Large intestine (tissue), 3 donors: ENCODE measurements at regions not wholly inside any gene's neighbourhood (a gene's known extent, or its start where the extent isn't known, plus 50 kb on each side); places are given as distances from the start of the nearest gene placed in this dataset.

Experiments
- DNase-seq, 2 donors: peaks; one replicate each; pipeline versions ENCODE4 v3.0.0 to v3.0.0-alpha.2; 2013
- H3K27ac ChIP-seq: one replicate; pipeline ENCODE4 v1.5.1; 2013; ENCODE audit warnings: low read length
- H3K27me3 ChIP-seq: 2 replicates; pipeline ENCODE4 v1.6.1; 2013; ENCODE audit warnings: low read length; ENCODE audit not compliant: control insufficient read depth, insufficient read depth
- H3K36me3 ChIP-seq: 2 replicates; pipeline ENCODE4 v1.6.1; 2013; ENCODE audit warnings: low read length; ENCODE audit not compliant: control insufficient read depth, insufficient read depth
- H3K4me1 ChIP-seq: one replicate; pipeline ENCODE4 v1.6.1; 2013; ENCODE audit warnings: low read length; ENCODE audit not compliant: control insufficient read depth, insufficient read depth
- H3K4me3 ChIP-seq: one replicate; pipeline ENCODE4 v1.5.1; 2013; ENCODE audit warnings: low read length
- H3K9me3 ChIP-seq: one replicate; pipeline ENCODE4 v1.6.1; 2013; ENCODE audit warnings: mild to moderate bottlenecking, low read depth, low read length, moderate library complexity; ENCODE audit not compliant: control insufficient read depth
- WGBS: methylation state at CpG from one replicate; pipeline ENCODE4 v1.1.5; 2013; ENCODE audit warnings: low lambda C conversion rate; ENCODE audit not compliant: insufficient coverage; 5-methylcytosine and 5-hydroxymethylcytosine counted together

- Histone ChIP-seq H3K9me3 (no peaks in the 10 kb centered on the region), H3K4me3 (no peak overlapping the region), H3K4me1 (no peaks in the 10 kb centered on the region), H3K27me3 (no peaks in the 10 kb centered on the region), H3K36me3 (no peaks in the 10 kb centered on the region), H3K27ac (no peak overlapping the region)
- 100% methylated on average over 1 of the region's 2 CpGs for WGBS
- no peak for DNase-seq
These were observed 287.1 kb downstream of the PPARGC1A start for GRCh38 chr4:23602720-23603119.

GRCh38 chr4:23594125-23594524 is 295.7 kb downstream of the PPARGC1A start:
- Histone ChIP-seq H3K27ac (no peak overlapping the region), H3K27me3 (no peaks in the 10 kb centered on the region), H3K4me1 (no peaks in the 10 kb centered on the region), H3K4me3 (no peak overlapping the region), H3K9me3 (no peaks in the 10 kb centered on the region), H3K36me3 (no peaks in the 10 kb centered on the region)
- DNase-seq, result no peak
- WGBS, result no CpG with 5 or more reads among the region's 3 CpGs

- WGBS, result 92% methylated on average over 1 of the region's 2 CpGs
- DNase-seq, result no peak
- no peaks in the 10 kb centered on the region for H3K4me1 ChIP-seq
- no peak overlapping the region for H3K4me3 ChIP-seq
- H3K36me3 ChIP-seq, result no peaks in the 10 kb centered on the region
- H3K9me3 ChIP-seq, result no peaks in the 10 kb centered on the region
- no peak overlapping the region for H3K27ac ChIP-seq
- no peaks in the 10 kb centered on the region for H3K27me3 ChIP-seq
These were observed 299.4 kb downstream of the PPARGC1A start for GRCh38 chr4:23590431-23590830.

GRCh38 chr4:23584024-23584423 is 305.8 kb downstream of the PPARGC1A start:
- no peaks in the 10 kb centered on the region for H3K27me3 ChIP-seq
- WGBS, result 0% methylated on average over 2 of the region's 3 CpGs
- no peak overlapping the region for H3K27ac ChIP-seq

GRCh38 chr4:23582671-23583070 is 307.2 kb downstream of the PPARGC1A start:
- WGBS, result no CpG with 5 or more reads among the region's 1 CpG
- no peaks in the 10 kb centered on the region for H3K27me3 ChIP-seq
- no peaks in the 10 kb centered on the region for H3K36me3 ChIP-seq
- H3K4me3 ChIP-seq, result no peak overlapping the region
- no peaks in the 10 kb centered on the region for H3K4me1 ChIP-seq
- H3K27ac ChIP-seq, result no peak overlapping the region
- no peak for DNase-seq
- no peaks in the 10 kb centered on the region for H3K9me3 ChIP-seq

More at GRCh38 chr4:23584024-23584423, 305.8 kb downstream of the PPARGC1A start:
- Histone ChIP-seq H3K4me3 (no peak overlapping the region), H3K9me3 (no peaks in the 10 kb centered on the region), H3K36me3 (no peaks in the 10 kb centered on the region), H3K4me1 (no peaks in the 10 kb centered on the region)
- DNase-seq, result no peak

- no peaks in the 10 kb centered on the region for H3K27me3 ChIP-seq
- WGBS, result 100% methylated on average over 3 of the region's 6 CpGs
- no peak for DNase-seq
- H3K27ac ChIP-seq, result no peak overlapping the region
- no peaks in the 10 kb centered on the region for H3K36me3 ChIP-seq
- no peaks in the 10 kb centered on the region for H3K9me3 ChIP-seq
- H3K4me1 ChIP-seq, result no peaks in the 10 kb centered on the region
- no peak overlapping the region for H3K4me3 ChIP-seq
These were observed 310.7 kb downstream of the PPARGC1A start for GRCh38 chr4:23579166-23579565.

GRCh38 chr4:23577398-23577797 is 312.4 kb downstream of the PPARGC1A start:
- H3K4me3 ChIP-seq, result no peak overlapping the region
- no peaks in the 10 kb centered on the region for H3K27me3 ChIP-seq
- H3K9me3 ChIP-seq, result peaks cover 1% of the 10 kb centered on the region
- no peak for DNase-seq
- 73% methylated on average over 3 of the region's 5 CpGs for WGBS
- H3K27ac ChIP-seq, result no peak overlapping the region
- no peaks in the 10 kb centered on the region for H3K36me3 ChIP-seq
- H3K4me1 ChIP-seq, result no peaks in the 10 kb centered on the region

GRCh38 chr4:23572382-23572781 is 317.5 kb downstream of the PPARGC1A start:
- Histone ChIP-seq H3K9me3 (peaks cover 2% of the 10 kb centered on the region), H3K4me3 (no peak overlapping the region), H3K36me3 (no peaks in the 10 kb centered on the region), H3K4me1 (no peaks in the 10 kb centered on the region), H3K27ac (no peak overlapping the region), H3K27me3 (no peaks in the 10 kb centered on the region)
- no CpG with 5 or more reads among the region's 4 CpGs for WGBS
- no peak for DNase-seq

- no peak overlapping the region for H3K4me3 ChIP-seq
- peaks cover under 1% of the 10 kb centered on the region for H3K9me3 ChIP-seq
- no peaks in the 10 kb centered on the region for H3K27me3 ChIP-seq
- DNase-seq, result no peak
- H3K27ac ChIP-seq, result no peak overlapping the region
- no peaks in the 10 kb centered on the region for H3K4me1 ChIP-seq
- H3K36me3 ChIP-seq, result no peaks in the 10 kb centered on the region
These were observed 322.5 kb downstream of the PPARGC1A start for GRCh38 chr4:23567338-23567737.

- H3K27me3 ChIP-seq, result no peaks in the 10 kb centered on the region
- no peaks in the 10 kb centered on the region for H3K36me3 ChIP-seq
- H3K4me1 ChIP-seq, result no peaks in the 10 kb centered on the region
- no peak for DNase-seq
- H3K9me3 ChIP-seq, result no peaks in the 10 kb centered on the region
- no peak overlapping the region for H3K4me3 ChIP-seq
- WGBS, result 80% methylated on average over 1 of the region's 2 CpGs
- no peak overlapping the region for H3K27ac ChIP-seq
These were observed 329.1 kb downstream of the PPARGC1A start for GRCh38 chr4:23560748-23561147.

- H3K36me3 ChIP-seq, result no peaks in the 10 kb centered on the region
- H3K4me1 ChIP-seq, result no peaks in the 10 kb centered on the region
- DNase-seq, result no peak
- no peaks in the 10 kb centered on the region for H3K9me3 ChIP-seq
- no peak overlapping the region for H3K27ac ChIP-seq
- no peak overlapping the region for H3K4me3 ChIP-seq
- no peaks in the 10 kb centered on the region for H3K27me3 ChIP-seq
- no CpG with 5 or more reads among the region's 2 CpGs for WGBS
These were observed 331.7 kb downstream of the PPARGC1A start for GRCh38 chr4:23558101-23558500.
